ENCODE measurements at regions not wholly inside any gene's neighbourhood (a gene's known extent, or its start where the extent isn't known, plus 50 kb on each side); places are given as distances from the start of the nearest gene placed in this dataset.

DNA sequence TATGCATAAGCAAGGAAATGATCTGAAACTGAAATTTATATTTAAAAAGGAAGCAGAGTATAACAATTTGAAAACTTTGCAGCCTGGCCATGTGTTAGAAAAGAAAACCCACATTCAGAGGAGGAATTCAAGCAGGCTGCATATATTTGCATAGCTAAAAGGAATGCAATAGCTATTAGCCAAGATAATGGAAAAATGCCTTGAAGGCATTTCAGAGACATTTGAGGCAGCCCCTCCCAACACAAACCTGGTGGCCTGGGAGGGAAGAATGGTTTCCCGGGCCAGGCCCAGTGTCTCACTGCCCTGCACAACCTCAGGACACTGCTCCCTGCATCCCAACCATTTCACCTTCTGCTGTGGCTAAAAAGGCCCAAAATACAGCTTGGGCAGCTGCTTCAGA lies 136.8 kb downstream of the TYW3 start:
- no peak overlapping the region for H3K27ac ChIP-seq (ENCODE audit: low read depth, low read length)
- H3K27me3 ChIP-seq (ENCODE audit: insufficient read depth, low read length): no peaks in the 10 kb centered on the region
- H3K4me3 ChIP-seq (replicated peaks in 1 of 2; ENCODE audit: low read depth in 1 of 2, low read length in 2 of 2): no peak overlapping the region
- H3K9ac ChIP-seq (ENCODE audit: low read length): no peak overlapping the region
- ChIA-PET CTCF (no interaction called here), POLR2A (no interaction called here), RAD21 (ENCODE audit: low non-redundant PET in 1 of 2, low total read pairs in 2 of 2, uncharacterized antibody in 2 of 2, unreplicated experiment in 2 of 2) (no interaction called here)
- TF ChIP-seq, protein P1, sequence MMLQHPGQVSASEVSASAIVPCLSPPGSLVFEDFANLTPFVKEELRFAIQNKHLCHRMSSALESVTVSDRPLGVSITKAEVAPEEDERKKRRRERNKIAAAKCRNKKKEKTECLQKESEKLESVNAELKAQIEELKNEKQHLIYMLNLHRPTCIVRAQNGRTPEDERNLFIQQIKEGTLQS (IDR thresholded peaks at IDR 0.05): no peak
- TF ChIP-seq EZH2 (IDR thresholded peaks at IDR 0.05) (no peak), TCF7L2 (IDR thresholded peaks at IDR 0.05; ENCODE audit: borderline replicate concordance, extremely low read depth, insufficient read depth, insufficient read length) (no peak), CEBPB (IDR thresholded peaks at IDR 0.05; ENCODE audit: low read depth) (no peak), YY1 (IDR thresholded peaks at IDR 0.05; ENCODE audit: extremely low read depth, insufficient replicate concordance, low read depth, low read length) (no peak), CBX3 (IDR thresholded peaks at IDR 0.05; ENCODE audit: low read depth) (no peak), EZH2phosphoT487 (IDR thresholded peaks at IDR 0.05; ENCODE audit: borderline replicate concordance) (no peak), ZFX (IDR thresholded peaks at IDR 0.05) (no peak), SRF (IDR thresholded peaks at IDR 0.05; ENCODE audit: low read depth) (no peak), EGR1 (IDR thresholded peaks at IDR 0.05; ENCODE audit: low read depth) (no peak), POLR2A (IDR thresholded peaks at IDR 0.05; ENCODE audit: borderline replicate concordance, extremely low read depth, insufficient read depth, insufficient read length) (no peak), POLR2AphosphoS5 (IDR thresholded peaks at IDR 0.05; ENCODE audit: low read depth, low read length) (no peak)
- TF ChIP-seq, protein P2, sequence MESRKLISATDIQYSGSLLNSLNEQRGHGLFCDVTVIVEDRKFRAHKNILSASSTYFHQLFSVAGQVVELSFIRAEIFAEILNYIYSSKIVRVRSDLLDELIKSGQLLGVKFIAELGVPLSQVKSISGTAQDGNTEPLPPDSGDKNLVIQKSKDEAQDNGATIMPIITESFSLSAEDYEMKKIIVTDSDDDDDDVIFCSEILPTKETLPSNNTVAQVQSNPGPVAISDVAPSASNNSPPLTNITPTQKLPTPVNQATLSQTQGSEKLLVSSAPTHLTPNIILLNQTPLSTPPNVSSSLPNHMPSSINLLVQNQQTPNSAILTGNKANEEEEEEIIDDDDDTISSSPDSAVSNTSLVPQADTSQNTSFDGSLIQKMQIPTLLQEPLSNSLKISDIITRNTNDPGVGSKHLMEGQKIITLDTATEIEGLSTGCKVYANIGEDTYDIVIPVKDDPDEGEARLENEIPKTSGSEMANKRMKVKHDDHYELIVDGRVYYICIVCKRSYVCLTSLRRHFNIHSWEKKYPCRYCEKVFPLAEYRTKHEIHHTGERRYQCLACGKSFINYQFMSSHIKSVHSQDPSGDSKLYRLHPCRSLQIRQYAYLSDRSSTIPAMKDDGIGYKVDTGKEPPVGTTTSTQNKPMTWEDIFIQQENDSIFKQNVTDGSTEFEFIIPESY (IDR thresholded peaks at IDR 0.05; ENCODE audit: extremely low read depth, insufficient replicate concordance, low read length): no peak
- TF ChIP-seq, protein P3, sequence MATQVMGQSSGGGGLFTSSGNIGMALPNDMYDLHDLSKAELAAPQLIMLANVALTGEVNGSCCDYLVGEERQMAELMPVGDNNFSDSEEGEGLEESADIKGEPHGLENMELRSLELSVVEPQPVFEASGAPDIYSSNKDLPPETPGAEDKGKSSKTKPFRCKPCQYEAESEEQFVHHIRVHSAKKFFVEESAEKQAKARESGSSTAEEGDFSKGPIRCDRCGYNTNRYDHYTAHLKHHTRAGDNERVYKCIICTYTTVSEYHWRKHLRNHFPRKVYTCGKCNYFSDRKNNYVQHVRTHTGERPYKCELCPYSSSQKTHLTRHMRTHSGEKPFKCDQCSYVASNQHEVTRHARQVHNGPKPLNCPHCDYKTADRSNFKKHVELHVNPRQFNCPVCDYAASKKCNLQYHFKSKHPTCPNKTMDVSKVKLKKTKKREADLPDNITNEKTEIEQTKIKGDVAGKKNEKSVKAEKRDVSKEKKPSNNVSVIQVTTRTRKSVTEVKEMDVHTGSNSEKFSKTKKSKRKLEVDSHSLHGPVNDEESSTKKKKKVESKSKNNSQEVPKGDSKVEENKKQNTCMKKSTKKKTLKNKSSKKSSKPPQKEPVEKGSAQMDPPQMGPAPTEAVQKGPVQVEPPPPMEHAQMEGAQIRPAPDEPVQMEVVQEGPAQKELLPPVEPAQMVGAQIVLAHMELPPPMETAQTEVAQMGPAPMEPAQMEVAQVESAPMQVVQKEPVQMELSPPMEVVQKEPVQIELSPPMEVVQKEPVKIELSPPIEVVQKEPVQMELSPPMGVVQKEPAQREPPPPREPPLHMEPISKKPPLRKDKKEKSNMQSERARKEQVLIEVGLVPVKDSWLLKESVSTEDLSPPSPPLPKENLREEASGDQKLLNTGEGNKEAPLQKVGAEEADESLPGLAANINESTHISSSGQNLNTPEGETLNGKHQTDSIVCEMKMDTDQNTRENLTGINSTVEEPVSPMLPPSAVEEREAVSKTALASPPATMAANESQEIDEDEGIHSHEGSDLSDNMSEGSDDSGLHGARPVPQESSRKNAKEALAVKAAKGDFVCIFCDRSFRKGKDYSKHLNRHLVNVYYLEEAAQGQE (IDR thresholded peaks at IDR 0.05; ENCODE audit: low read depth): no peak
- TF ChIP-seq, protein P4, sequence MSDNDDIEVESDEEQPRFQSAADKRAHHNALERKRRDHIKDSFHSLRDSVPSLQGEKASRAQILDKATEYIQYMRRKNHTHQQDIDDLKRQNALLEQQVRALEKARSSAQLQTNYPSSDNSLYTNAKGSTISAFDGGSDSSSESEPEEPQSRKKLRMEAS (IDR thresholded peaks at IDR 0.05): no peak
- TF ChIP-seq, protein P5, sequence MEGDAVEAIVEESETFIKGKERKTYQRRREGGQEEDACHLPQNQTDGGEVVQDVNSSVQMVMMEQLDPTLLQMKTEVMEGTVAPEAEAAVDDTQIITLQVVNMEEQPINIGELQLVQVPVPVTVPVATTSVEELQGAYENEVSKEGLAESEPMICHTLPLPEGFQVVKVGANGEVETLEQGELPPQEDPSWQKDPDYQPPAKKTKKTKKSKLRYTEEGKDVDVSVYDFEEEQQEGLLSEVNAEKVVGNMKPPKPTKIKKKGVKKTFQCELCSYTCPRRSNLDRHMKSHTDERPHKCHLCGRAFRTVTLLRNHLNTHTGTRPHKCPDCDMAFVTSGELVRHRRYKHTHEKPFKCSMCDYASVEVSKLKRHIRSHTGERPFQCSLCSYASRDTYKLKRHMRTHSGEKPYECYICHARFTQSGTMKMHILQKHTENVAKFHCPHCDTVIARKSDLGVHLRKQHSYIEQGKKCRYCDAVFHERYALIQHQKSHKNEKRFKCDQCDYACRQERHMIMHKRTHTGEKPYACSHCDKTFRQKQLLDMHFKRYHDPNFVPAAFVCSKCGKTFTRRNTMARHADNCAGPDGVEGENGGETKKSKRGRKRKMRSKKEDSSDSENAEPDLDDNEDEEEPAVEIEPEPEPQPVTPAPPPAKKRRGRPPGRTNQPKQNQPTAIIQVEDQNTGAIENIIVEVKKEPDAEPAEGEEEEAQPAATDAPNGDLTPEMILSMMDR (IDR thresholded peaks at IDR 0.05 in 2 of 3, conservative IDR thresholded peaks at IDR 0.05 in 1 of 3; ENCODE audit: borderline replicate concordance in 1 of 3, insufficient read depth in 1 of 3, low read depth in 2 of 3, low read length in 2 of 3): no peak
- H3K79me2 ChIP-seq (ENCODE audit: insufficient read depth, low read length): no peaks in the 10 kb centered on the region
- no TSS peak for BruUV-seq (replicated peaks)
- DNase-seq (ENCODE audit: low read depth, low spot score) (no peak), ATAC-seq (no peak)
- H3K4me2 ChIP-seq (ENCODE audit: low read length): no peak overlapping the region
- H3K9me2 ChIP-seq (ENCODE audit: insufficient read depth): no peaks in the 10 kb centered on the region
- no peaks in the 10 kb centered on the region for H4K20me1 ChIP-seq (ENCODE audit: insufficient read depth)
- H3K36me3 ChIP-seq (ENCODE audit: control insufficient read depth in 1 of 2, insufficient read depth in 2 of 2, low read length in 2 of 2): no peaks in the 10 kb centered on the region
- intact Hi-C loops (cut with micrococcal nuclease): no loop called here
- H3K4me1 ChIP-seq (ENCODE audit: control insufficient read depth in 1 of 2, insufficient read depth in 2 of 2, low read length in 2 of 2): no peaks in the 10 kb centered on the region
- H3K9me3 ChIP-seq (ENCODE audit: control insufficient read depth in 1 of 2, insufficient read depth in 1 of 2, low read depth in 1 of 2, low read length in 2 of 2): no peaks in the 10 kb centered on the region
- no peak overlapping the region for H2AFZ ChIP-seq (ENCODE audit: low read depth, low read length, poor library complexity, severe bottlenecking)

All from HCT116 (cell line).